ENCODE measurements at regions not wholly inside any gene's neighbourhood (a gene's known extent, or its start where the extent isn't known, plus 50 kb on each side); places are given as distances from the start of the nearest gene placed in this dataset.
"Not testable (repeated sequence)": the region's sequence is repeated elsewhere in the genome, so short reads cannot be mapped to it uniquely, and the experiment has no call there.

DNA sequence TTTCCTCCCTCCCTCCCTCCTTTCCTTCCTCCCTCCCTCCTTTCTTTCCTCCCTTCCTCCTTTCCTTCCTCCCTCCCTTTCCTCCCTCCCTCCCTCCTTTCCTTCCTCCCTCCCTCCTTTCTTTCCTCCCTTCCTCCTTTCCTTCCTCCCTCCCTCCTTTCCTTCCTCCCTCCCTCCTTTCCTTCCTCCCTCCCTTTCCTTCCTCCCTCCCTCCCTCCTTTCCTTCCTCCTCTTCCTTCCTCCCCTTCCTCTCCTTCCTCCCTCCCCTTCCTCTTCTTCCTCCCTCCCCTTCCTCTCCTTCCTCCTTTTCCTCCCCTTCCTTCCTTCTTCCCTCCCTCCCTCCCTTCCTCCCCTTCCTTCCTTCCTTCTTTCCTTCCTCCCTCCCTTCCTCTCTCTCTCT lies 748.5 kb downstream of the EPHA4 start:
- TF ChIP-seq POLR2A (IDR thresholded peaks at IDR 0.05): not testable (repeated sequence)
- TF ChIP-seq, protein P1, sequence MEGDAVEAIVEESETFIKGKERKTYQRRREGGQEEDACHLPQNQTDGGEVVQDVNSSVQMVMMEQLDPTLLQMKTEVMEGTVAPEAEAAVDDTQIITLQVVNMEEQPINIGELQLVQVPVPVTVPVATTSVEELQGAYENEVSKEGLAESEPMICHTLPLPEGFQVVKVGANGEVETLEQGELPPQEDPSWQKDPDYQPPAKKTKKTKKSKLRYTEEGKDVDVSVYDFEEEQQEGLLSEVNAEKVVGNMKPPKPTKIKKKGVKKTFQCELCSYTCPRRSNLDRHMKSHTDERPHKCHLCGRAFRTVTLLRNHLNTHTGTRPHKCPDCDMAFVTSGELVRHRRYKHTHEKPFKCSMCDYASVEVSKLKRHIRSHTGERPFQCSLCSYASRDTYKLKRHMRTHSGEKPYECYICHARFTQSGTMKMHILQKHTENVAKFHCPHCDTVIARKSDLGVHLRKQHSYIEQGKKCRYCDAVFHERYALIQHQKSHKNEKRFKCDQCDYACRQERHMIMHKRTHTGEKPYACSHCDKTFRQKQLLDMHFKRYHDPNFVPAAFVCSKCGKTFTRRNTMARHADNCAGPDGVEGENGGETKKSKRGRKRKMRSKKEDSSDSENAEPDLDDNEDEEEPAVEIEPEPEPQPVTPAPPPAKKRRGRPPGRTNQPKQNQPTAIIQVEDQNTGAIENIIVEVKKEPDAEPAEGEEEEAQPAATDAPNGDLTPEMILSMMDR (IDR thresholded peaks at IDR 0.05): not testable (repeated sequence)
